NOMO-1 treated with DMSO at 0.1 percent for 48 hours (cell line): ENCODE measurements at regions not wholly inside any gene's neighbourhood (a gene's known extent, or its start where the extent isn't known, plus 50 kb on each side); places are given as distances from the start of the nearest gene placed in this dataset.
"Not testable (repeated sequence)": the region's sequence is repeated elsewhere in the genome, so short reads cannot be mapped to it uniquely, and the experiment has no call there.

Experiments
- DNase-seq: peaks from one replicate; lab custom pipeline; 2025; ENCODE audit not compliant: unreplicated experiment; lab: John Stamatoyannopoulos, UW

DNA sequence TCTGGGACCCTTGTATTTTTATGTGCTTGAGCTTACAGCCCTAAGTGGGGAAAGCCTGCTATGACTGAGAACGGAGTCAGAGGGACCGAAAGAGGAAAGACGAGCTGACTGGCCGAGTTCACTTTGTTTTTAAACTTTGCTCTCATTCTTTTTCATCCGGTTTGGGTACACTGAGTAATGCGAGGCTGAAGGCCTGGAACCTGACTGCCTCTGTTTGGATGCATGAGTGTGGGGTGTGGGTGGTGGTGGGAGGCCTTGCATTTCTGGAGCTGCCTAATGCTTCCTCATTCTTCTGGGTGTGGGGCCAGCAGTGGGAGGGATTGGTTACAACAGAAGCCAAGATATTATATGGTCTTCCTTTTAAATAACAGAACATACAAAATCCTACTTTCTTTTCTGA lies 155.5 kb downstream of the BUB3 start:
- DNase-seq = no peak

DNA sequence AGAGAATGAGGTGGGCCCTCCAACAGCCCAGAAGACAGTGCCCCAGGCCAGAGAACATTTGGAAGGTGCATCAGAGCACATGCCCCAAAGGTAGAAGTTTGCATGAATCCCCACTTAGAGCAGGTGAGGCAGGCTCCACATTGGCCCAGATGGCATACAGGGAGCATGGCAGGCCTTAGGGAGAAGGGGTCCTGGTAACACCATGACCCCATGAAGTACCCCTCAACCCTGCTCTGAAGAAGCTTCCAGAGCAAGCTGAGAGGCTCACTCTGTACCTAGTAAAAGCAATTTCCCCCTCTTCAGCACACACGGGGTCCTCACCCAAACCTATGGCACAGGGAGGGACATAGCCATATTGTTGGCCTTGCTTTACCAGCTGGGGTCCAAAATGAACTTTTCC lies 162.6 kb downstream of the BUB3 start:
- DNase-seq = no peak

DNA sequence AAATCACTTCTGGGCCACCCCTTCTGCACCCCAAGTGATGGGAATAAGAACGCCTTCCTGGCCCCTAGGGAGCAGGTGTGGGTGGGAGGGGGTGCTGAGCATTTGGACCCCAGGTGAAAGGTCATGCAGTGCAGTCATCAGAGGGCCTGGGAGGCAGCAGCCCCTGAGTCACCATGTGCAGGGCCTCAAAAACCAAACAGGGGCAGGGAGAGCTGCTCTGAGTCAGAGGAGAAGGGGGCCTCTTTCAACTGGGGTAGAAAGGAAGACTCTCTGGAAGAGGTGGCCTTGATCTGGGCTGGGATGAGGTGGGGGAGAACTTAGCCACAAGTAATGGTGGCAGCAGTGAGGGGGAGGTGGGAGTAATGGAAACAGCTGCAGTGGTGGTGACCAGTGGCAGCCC lies 164.3 kb downstream of the BUB3 start:
- DNase-seq = no peak

DNA sequence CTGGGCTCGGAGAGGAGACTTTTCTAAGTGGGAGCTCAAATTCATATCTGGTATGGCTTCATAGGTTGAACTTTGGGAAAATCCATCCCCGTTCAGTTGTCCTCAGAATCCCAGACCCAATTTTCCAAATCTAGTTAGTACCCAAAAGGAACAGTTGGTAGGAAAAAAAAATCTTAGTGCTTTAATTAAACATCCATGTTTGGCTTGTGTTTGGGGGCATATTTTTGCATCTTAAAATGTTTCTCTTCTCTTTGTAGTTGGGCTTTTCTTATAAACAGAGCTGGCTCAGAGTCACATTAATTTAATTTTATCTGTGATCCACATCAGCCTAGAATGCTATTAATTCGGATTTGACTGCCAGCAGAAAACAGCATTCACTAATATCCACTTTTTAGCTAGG lies 165.9 kb downstream of the BUB3 start:
- DNase-seq = no peak

DNA sequence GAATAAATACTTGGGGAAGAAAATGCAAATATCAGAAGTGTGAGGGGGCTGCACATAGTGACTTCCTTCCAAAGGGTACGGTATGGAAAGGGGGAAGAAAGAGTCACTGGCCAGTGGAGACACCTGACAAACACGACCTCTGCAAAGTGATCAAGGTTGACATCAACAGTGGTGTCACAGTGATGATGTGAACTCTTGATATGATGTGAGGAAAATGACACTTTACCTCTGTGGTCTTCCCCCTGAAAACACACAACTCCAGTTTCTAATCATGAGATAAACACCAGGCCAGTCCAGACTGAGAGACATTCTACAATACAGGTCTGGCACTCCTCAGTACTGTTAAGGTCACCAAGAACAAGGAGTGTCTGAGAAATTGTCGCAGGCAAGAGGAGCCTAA lies 169.7 kb downstream of the BUB3 start:
- no peak for DNase-seq

DNA sequence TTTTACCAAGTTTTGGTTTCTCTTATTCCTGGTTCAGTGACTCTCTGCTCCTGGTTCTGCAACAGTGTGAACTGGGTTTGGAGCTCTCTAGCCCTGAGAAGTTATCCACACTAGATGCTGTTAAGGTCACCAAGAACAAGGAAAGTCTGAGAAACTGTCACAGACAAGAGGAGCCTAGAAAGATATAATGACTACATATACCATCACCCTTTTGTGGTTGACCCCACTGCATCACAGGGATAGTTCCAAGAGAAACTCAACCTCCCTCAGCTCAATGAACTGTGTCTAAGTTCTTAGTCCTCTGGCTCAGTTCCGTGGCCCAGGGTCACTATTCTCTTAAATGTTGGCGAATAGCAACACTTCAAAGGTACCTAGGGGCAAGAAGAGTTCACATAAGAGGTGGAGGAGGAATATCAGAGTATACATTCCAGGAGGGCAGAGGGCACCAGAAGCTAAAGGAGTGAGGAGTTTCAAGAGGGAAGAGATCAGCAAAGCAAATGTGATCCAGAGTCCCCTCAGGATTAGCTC lies 171.5 kb downstream of the BUB3 start:
- no peak for DNase-seq

DNA sequence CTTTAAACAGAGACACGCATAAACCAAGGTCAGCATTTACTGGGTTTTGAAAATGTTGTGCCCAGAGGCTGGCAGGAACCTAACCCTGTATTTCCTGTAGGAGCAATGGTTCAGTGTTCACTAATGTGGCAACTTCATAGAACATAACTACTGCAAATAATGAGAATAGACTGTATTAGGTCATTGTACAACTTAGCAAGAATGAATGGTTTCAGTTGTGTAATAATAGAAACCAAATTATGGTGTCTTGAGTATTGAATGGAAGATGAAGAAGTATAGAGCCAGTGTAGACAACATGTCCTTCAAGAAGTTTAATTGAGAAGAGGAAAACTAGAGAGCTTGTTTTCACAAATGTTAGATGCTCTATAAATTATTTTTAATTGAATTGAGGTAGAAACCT lies 172.5 kb downstream of the BUB3 start:
- no peak for DNase-seq

DNA sequence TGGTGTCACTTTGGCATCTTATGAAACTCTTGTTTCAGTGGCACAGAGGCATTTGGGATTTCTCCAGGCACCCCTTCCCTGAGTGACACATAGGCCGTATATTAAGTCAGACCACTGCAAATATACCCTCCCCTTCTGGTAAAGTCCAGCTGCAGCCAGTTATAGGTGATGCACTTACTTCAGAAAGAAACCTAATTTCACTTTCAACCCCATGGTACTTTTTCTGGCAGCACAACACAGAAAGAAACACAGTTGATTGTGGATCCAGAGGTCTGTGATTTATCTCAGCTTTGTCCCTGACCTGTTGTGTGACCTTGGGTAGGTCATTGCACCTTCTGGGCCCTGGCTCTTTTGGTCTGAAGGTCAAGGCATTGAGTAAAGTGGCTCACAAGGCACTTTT lies 173.2 kb downstream of the BUB3 start:
- no peak for DNase-seq

DNA sequence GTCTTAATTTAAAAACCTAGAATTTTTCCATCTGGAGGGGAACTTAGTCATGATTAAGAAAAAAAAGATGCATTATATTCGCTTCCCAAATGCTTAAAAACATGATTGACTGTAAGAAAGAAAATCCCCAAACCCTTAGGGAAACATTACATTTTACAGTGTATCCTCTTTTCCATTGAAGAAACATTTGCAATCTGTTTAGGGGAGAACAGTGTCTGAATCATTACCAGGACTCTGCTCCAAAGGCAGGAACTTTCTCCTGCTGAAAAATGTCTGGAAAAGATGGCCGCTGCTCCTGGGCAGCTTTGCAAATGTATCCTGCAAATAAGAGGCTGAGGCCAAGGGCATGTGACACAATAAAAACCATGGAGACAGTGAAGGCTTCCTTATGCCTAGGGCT lies 173.7 kb downstream of the BUB3 start:
- DNase-seq = no peak

DNA sequence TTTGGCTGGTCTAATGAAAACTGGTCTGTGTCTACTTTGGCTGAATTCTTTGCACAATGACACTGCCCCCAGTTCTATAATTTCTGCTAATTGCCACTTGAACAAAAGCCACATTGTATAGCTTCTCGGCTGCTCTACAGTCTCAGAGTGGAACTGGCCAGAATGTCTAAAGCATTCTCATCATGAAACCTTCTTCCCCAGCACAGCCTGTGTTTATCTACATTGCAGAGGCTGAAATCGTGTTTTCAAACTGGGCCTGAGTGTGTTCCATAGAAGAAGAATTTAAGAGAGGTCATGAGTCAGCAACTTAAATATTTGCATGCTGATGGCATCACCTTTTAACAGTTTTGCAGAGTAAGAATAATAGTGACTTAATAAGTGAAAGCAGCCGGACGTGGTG lies 177.2 kb downstream of the BUB3 start:
- DNase-seq = no peak

DNA sequence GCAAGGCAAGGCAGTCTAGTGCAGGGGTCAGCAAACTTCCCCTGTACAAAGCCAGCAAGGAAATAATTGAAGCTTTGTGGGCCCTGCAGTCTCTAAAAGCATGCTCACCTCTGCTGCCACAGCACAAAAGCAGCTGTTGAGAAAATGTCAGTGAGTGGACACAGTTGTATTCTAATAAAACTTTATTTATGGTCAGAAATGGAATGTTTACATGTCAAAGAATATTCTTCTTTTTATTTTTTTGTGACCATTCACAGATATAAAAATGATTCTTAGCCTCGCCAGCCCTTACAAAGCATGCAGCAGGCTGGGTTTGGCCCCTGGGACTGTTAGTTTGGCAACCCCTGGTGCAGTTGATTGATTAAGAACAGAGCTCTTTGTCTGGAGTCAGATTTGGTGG lies 192.4 kb downstream of the BUB3 start:
- DNase-seq = no peak

DNA sequence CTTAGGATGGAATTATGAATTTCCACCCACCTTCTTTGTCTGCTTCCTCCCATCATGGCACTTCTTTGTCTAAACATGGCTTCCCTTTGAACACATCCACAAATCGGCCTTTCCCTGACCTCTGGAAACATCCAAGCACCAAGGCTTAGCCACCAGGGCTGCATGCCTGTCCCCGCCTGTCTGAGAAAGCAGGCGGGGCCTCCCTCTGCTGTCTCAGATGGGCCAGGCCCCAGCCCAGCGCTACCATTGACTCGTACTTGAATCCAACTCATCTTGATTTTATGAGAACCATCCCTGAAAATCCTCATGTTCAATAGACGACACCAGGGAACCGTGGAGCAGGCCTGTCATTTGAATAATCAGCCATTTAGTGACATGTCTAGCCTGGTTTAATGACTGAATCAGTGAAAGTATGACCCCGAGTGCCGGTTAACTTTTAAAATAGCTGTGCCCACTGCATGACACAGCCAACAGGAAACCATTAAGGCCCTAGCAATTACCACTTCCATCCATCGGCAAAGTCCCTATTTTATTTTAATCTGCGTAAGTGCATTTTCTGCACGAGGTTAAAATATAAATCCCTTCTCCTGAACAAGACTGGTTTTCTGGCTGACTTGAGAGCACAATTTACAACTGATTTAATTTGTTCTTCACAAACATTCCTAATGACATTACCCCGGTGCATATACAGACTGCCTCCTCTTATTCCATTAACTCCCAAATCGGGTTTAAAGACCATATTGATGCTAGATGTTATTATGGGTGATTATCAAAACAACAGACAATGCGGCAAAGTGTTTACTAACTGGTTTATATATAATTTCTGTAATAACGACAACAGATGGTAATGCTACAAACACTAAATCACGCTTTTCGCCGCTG lies 194.7 kb downstream of the BUB3 start:
- DNase-seq = no peak

DNA sequence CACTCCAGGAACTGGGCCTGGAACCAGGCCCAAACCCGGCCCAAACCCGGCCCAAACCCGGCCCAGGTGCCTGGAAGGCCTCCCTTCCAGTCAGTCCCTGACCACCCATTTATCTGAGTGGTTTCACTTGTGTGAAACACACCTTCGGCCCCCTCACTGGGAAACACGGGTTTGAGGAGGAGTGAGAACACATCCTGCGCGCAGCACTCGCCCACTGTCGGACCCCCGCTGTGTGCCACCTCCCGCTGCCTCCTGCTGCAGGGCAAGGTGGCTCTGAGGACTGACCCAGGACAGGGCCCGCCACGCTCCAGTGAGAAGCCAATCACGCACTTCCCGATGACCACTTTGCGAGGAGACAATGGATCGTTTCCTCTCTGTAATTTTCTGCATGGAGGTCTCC lies 197.5 kb downstream of the BUB3 start:
- DNase-seq = no peak

DNA sequence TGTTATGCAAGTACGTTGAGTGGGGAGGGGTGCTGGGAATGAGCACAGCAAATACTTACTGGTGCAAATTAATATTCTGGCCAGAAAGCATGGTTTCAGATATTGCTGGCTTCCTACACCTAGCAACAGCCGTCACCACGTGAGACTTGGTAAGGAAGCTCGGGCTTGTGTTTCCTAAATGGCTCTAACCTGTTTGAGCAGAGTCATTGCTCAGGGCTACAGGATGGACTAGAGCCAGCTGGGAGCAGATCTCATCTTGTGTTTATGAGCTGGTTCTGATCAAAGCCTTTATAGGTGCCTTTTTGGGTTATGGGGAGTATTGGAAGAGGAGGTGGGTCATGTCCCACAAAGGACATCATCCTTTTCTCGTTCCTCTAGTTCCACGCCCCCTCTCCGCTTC lies 200.3 kb downstream of the BUB3 start:
- DNase-seq = no peak

DNA sequence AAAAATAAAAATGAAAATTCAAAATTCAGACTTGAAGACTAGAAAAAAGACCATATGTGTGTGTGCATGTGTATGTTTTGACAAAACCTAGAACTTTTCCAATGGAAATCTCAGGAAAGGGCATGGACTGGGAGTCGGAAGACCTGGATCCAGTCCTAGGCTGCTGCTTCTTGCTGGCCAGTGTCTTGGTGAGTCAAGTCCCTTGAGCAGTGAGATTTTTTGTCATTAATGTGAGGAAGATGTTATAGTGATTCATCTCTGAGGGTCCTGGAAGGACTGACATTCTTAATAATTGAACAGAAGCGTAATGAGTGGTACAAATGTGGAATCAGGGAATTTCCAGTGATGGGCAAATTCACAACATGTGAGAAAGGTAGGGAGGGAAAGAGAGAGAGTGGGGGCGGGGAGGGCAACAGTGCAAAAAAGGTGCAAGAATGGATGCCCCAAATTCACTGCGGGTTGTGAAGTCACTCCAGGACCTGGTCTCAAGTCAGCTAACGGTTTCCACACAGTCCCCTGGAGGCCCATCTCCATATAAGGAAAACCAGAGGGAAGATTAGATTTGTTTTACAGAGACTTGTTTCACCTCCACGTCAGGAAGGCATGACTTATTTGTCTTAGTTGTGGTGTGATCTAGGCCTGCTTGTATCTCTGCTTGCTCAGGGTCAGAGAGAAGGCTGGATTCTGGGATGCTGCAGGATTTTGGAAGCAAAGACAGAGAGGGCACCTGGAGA lies 201.7 kb downstream of the BUB3 start:
- DNase-seq = no peak

DNA sequence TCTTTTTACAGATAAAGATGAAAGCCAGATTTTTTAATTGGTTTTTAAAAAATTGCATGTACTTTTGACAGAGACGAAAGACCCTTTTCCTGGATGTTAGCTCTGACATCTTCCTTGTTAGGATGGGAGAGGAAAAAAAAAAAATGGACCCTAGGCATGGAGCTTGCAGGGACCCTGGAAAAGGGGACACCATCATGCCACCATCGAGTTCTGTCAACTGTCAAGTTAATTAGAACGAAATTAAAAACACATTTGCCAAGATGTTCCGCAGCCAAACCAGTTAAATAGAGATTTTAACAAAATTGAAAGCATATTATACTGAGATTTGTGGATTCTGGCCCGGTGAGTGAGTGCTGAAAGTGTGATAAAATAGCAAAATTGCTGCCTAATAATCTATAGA lies 202.6 kb downstream of the BUB3 start:
- DNase-seq = no peak

DNA sequence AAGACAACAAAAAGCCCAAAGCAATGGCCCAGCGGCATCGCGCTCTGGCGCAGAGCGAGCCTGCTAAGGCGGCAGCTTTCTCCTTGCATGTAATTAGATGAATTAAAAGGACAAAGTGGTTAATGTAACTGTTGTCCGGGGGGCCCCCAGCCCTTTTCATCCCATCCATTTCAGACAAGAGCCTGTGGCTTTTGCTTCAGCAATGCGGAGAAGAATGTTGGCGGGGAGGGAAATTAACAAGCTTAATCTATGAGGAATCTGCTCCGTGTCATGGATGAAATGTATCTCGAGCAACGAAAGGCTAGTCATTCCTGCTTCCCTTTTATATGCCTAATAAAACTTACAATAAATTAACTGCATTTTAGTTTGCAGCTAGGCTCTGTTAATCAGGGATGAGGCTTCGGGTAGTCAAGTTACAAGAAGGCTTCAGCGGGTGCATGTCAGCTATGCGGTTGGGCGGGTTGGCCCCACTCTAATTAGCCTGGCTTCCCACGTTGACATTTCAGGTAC lies 203.3 kb downstream of the BUB3 start:
- no peak for DNase-seq

DNA sequence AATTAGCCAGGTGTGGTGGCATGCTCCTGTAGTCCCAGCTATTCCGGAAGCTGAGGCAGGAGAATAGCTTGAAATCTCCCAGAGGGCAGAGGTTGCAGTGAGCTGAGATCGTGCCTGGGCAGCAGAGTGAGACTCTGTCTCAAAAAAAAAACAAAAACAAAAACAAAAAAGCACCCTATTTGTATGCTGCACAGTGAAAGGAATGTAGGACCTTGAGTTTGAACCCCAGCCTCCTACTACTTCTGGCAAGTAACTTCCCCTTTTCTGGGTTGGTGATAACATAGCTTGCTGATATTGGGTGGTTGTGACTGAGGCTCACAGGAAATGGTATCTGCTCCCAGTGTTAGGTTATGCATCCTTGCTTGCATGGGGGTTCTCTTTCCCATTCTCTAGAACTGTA lies 205.3 kb downstream of the BUB3 start:
- DNase-seq = no peak

DNA sequence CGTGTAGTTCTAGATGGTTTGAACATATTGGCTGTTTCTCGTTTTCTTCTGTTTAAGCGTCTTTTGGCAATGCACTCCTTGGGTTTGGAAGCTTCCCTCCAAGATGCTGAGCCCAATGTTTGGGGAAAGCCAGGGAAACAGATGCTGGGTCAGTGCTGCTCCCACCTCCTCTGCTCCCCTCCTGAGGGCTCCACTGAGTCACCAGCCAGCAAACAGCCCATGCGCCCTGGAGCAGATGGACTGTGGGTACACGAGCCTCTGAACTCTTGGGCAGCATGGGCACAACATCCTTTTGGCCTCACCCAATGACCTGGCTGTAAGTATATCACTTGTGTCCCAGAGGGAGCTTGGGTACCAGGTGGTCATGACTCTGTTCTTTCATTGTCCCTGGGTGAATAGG lies 207.6 kb downstream of the BUB3 start:
- DNase-seq = no peak

DNA sequence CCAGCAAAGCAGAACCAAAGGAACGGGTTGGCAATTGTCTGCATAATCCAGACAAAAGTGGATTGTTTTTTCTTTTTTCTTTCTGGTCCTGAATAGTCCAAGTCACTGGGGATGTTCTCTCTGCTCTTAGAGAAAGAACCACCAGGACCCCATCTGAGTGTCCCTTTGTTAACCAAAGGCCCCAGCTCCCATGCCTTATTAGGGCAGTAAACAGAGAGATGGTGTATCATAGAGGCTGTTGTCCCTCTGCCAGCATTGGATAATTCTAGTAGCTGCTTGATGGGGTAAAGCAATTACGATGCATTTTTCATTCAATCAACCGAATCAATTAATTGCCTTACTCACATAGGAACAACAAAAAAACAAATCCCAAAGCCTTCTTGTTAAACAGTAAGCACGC lies 213.0 kb downstream of the BUB3 start:
- no peak for DNase-seq

DNA sequence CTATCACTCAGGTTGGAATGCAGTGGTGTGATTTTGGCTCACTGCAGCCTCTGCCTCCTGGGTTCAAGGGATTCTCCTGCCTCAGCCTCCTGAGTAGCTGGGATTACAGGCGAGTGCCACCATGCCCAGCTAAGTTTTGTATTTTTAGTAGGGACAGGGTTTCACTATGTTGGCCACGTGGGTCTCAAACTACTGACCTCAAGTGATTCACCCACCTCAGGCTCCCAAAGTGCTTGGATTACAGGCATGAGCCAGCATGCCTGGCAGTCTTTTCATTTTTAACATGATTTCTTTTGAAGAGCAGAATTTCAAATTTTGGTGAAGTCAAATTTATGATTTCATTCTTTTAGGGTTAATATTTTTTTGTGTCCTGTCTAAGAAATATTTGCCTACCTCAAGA lies 217.4 kb downstream of the BUB3 start:
- not testable (repeated sequence) for DNase-seq

DNA sequence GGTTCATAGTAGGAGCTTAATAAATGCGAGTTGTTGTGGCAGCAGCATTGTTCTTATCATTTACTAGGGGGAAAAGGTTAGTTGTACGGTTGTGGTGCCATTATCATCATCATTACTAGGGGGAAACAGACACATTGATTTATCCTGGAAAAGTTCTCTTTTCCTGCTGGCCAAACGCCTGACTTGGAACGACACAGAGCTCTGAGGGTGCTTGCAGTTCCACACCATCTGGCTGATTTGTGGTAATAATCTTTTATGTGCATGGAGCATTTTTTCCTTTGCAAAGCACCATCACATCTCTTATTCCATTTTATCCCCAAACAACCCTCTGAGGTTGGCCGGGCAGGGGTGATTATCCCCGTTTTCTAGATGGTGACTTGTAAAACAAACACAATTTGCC lies 219.4 kb downstream of the BUB3 start:
- DNase-seq = no peak
